Kidney epithelial cell (primary cell): ENCODE measurements at regions not wholly inside any gene's neighbourhood (a gene's known extent, or its start where the extent isn't known, plus 50 kb on each side); places are given as distances from the start of the nearest gene placed in this dataset.

Experiments used
- DNase-seq: peaks from one replicate; pipeline ENCODE4 v3.0.0-alpha.2; 2010; ENCODE audit warnings: low read depth
- H3K27me3 ChIP-seq: 2 replicates; pipeline ENCODE4 v1.6.0; 2011; ENCODE audit warnings: low read length; ENCODE audit not compliant: control insufficient read depth, insufficient read depth
- H3K36me3 ChIP-seq: 2 replicates; pipeline ENCODE4 v1.5.1; 2011; ENCODE audit warnings: low read length; ENCODE audit not compliant: control insufficient read depth, insufficient read depth
- H3K4me3 ChIP-seq: 2 replicates; pipeline ENCODE4 v1.5.1; 2011; ENCODE audit warnings: low read depth, mild to moderate bottlenecking, control low read depth, low read length
- TF ChIP-seq, protein P1 (sequence below): IDR thresholded peaks from 2 replicates; pipeline ENCODE4 v1.5.1; 2011; ENCODE audit warnings: mild to moderate bottlenecking, moderate library complexity, low read length, control low read depth, inconsistent platforms; ENCODE audit not compliant: insufficient read depth, poor library complexity, severe bottlenecking

DNA sequence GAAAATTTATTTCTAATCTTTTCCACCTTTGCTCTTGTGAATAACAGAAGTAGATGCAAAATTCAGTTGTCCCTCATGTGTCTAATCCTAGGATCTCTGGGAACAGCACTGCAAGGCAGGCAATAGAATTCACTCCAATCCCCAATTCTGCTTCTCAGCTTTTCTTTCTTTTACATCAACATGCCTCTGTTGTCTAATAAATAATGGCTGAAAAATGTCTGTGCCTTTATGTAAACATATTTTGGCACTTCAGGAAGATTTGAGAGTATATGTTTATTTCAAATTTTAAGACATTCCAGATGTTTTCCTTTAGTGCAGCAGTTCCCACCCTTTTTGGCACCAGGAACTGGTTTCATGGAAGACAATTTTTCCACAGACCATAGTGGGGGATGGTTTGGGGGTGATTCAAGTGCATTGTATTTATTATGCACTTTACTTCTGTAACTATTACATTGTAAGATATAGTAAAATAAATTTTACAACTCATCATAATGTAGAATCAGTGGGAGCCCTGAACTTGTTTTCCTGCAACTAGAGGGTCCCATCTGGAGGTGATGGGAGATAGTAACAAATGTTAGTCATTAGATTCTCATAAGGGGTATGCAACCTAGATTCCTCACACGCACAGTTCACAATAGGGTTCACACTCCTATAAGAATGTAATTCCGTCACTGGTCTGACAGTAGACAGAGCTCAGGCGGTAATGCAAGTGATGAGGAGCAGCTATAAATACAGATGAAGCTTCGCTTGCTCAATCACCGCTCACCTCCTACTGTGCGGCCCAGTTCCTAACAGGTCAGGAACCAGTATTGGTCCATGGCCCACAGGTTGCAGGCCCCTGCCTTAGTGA, 590.3 kb upstream of the CNTNAP5 start:
- DNase-seq = no peak
- Histone ChIP-seq H3K36me3 (no peaks in the 10 kb centered on the region), H3K4me3 (no peak overlapping the region), H3K27me3 (no peaks in the 10 kb centered on the region)
- TF ChIP-seq, protein P1, sequence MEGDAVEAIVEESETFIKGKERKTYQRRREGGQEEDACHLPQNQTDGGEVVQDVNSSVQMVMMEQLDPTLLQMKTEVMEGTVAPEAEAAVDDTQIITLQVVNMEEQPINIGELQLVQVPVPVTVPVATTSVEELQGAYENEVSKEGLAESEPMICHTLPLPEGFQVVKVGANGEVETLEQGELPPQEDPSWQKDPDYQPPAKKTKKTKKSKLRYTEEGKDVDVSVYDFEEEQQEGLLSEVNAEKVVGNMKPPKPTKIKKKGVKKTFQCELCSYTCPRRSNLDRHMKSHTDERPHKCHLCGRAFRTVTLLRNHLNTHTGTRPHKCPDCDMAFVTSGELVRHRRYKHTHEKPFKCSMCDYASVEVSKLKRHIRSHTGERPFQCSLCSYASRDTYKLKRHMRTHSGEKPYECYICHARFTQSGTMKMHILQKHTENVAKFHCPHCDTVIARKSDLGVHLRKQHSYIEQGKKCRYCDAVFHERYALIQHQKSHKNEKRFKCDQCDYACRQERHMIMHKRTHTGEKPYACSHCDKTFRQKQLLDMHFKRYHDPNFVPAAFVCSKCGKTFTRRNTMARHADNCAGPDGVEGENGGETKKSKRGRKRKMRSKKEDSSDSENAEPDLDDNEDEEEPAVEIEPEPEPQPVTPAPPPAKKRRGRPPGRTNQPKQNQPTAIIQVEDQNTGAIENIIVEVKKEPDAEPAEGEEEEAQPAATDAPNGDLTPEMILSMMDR = no peak

DNA sequence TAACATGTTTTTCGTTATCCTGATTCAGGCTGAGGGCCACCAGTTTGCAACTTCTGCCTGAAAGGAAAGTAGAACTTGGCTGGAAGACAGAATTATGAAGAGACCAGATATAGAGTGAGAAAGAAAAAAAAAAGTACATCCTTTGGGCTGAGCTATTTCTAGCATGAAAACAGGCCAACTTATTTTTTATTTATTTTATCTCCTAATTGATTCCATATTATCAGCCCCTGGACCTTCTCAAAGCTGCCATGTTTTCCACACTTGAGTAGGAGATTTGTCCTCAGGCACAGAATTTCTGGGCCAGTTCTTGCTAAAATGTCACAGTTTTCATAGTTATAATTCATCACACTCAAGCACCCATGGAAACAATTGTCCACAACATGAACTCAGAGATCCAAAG, 586.8 kb upstream of the CNTNAP5 start:
- TF ChIP-seq, protein P1 = no peak
- no peak for DNase-seq
- Histone ChIP-seq H3K27me3 (no peaks in the 10 kb centered on the region), H3K36me3 (no peaks in the 10 kb centered on the region), H3K4me3 (no peak overlapping the region)

DNA sequence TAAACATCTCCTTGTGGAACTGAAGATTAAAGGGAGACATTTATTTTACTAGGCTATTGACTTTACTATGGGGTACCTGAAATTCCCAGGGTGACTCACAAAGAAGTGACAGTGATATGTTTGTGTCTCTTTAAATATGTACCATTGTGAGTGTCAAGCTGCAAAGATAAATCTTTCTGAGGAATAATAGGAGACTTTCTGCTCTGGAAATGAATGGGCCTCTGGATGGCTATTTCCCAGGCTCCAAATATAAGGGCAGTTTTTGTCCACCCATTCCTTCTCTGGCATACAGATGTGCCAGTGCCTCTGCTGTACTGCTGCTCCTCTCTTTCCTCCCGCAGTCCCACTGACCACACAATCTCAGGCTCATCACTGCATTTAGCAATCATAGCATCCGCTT, 586.4 kb upstream of the CNTNAP5 start:
- TF ChIP-seq, protein P1 = no peak
- no peak for DNase-seq
- H3K4me3 ChIP-seq = no peak overlapping the region
- no peaks in the 10 kb centered on the region for H3K27me3 ChIP-seq
- H3K36me3 ChIP-seq = no peaks in the 10 kb centered on the region

DNA sequence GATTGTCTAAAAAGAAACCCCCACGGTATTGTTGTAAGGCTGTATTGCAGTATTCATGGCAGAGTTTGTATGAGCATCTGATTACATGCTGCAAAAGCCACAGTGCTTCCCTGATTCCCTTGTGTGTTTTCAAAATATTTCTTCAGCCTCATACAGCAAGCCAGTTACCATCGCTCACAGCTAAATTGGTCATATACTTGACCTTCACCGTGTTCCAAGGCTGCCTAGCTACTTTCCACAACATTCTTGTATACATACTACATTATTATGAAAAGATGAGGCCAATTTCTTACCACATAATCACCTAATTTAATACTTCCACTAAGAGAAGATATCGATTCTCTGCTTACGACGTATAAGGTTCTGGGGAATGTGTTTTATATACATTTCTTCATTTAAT, 576.3 kb upstream of the CNTNAP5 start:
- H3K36me3 ChIP-seq = no peaks in the 10 kb centered on the region
- TF ChIP-seq, protein P1 = no peak

DNA sequence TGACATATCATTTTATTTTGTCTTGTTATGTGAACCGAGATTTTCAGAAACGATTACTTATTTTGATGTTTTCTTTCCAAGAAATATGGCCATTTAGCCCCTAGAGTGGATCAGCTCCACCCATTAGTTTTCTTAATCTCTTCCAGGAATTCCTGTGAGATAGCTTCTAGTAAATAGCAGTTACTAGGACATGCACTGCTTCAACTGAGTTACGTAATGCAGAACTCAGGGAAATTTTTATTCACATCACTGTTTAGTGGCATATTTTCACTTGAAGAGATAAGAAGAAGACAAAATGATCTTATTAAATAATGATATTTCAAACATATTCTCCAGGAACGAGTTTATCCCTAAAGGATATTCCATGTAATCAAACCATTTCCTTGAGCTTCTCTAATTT, 573.5 kb upstream of the CNTNAP5 start:
- Histone ChIP-seq H3K4me3 (no peak overlapping the region), H3K36me3 (no peaks in the 10 kb centered on the region), H3K27me3 (no peaks in the 10 kb centered on the region)
- DNase-seq = no peak
- TF ChIP-seq, protein P1 = no peak

More for the DNA sequence above, 576.3 kb upstream of the CNTNAP5 start:
- Histone ChIP-seq H3K4me3 (no peak overlapping the region), H3K27me3 (no peaks in the 10 kb centered on the region)
- no peak for DNase-seq
